ENCODE measurements at regions not wholly inside any gene's neighbourhood (a gene's known extent, or its start where the extent isn't known, plus 50 kb on each side); places are given as distances from the start of the nearest gene placed in this dataset.

DNA sequence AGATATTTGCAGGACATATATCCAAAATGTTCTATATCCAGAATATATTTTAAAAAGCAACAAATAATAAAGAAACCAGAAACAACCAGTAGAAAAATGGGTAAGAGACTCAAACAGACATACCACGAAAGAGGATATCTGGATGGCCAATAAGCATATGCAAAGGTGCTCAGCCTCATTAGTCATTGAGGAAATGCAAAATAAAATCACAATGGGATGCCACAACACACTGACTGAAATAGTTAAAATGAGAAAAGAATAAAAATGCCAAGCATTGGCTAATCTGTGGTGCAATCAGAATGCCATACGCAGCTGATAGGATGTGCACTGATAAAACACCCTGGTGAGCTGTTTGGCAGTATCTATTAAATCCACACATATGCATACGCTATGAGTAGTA lies 265.8 kb upstream of the ANKH start:
- WGBS, 2 experiments (ENCODE audit: extremely low coverage in 2 of 2, insufficient read length in 1 of 2), result 80% methylated on average over 1 of the region's 3 CpGs; no CpG with 5 or more reads in 1 of the 2 experiments
- H3K9me3 ChIP-seq (ENCODE audit: control insufficient read depth, insufficient read depth, low read length), result no peaks in the 10 kb centered on the region
- no peak for TF ChIP-seq RFX5 (IDR thresholded peaks at IDR 0.05; ENCODE audit: low read depth, low read length)
- TF ChIP-seq, protein P1, sequence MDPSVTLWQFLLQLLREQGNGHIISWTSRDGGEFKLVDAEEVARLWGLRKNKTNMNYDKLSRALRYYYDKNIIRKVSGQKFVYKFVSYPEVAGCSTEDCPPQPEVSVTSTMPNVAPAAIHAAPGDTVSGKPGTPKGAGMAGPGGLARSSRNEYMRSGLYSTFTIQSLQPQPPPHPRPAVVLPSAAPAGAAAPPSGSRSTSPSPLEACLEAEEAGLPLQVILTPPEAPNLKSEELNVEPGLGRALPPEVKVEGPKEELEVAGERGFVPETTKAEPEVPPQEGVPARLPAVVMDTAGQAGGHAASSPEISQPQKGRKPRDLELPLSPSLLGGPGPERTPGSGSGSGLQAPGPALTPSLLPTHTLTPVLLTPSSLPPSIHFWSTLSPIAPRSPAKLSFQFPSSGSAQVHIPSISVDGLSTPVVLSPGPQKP (IDR thresholded peaks at IDR 0.05; ENCODE audit: borderline replicate concordance, low read depth, low read length), result no peak
- TF ChIP-seq MXI1 (IDR thresholded peaks at IDR 0.05; ENCODE audit: borderline replicate concordance, low read depth, low read length), result no peak
- no peak for TF ChIP-seq MAFK (IDR thresholded peaks at IDR 0.05; ENCODE audit: low read depth, low read length)
- TF ChIP-seq, protein P2, sequence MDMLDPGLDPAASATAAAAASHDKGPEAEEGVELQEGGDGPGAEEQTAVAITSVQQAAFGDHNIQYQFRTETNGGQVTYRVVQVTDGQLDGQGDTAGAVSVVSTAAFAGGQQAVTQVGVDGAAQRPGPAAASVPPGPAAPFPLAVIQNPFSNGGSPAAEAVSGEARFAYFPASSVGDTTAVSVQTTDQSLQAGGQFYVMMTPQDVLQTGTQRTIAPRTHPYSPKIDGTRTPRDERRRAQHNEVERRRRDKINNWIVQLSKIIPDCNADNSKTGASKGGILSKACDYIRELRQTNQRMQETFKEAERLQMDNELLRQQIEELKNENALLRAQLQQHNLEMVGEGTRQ (IDR thresholded peaks at IDR 0.05; ENCODE audit: low read depth, low read length), result no peak
- no peak for TF ChIP-seq CHD1 (IDR thresholded peaks at IDR 0.05; ENCODE audit: low read depth, low read length)
- no peak for TF ChIP-seq RCOR1 (IDR thresholded peaks at IDR 0.05; ENCODE audit: insufficient replicate concordance, low read length)
- no peak for TF ChIP-seq SMC3 (IDR thresholded peaks at IDR 0.05; ENCODE audit: low read depth, low read length)
- no peak for TF ChIP-seq CEBPB (IDR thresholded peaks at IDR 0.05; ENCODE audit: low read depth, low read length)
- no peak for TF ChIP-seq RAD21 (IDR thresholded peaks at IDR 0.05; ENCODE audit: low read length)
- TF ChIP-seq POLR2A (IDR thresholded peaks at IDR 0.05; ENCODE audit: low read depth, low read length), result no peak
- TF ChIP-seq BHLHE40 (IDR thresholded peaks at IDR 0.05; ENCODE audit: low read depth, low read length), result no peak
- TF ChIP-seq FOS (IDR thresholded peaks at IDR 0.05; ENCODE audit: low read depth, low read length), result no peak
- no peak for TF ChIP-seq MAZ (IDR thresholded peaks at IDR 0.05; ENCODE audit: borderline replicate concordance, low read depth, low read length)
- no peak for TF ChIP-seq NFE2L2 (IDR thresholded peaks at IDR 0.05; ENCODE audit: low read depth, low read length)
- TF ChIP-seq, protein P3, sequence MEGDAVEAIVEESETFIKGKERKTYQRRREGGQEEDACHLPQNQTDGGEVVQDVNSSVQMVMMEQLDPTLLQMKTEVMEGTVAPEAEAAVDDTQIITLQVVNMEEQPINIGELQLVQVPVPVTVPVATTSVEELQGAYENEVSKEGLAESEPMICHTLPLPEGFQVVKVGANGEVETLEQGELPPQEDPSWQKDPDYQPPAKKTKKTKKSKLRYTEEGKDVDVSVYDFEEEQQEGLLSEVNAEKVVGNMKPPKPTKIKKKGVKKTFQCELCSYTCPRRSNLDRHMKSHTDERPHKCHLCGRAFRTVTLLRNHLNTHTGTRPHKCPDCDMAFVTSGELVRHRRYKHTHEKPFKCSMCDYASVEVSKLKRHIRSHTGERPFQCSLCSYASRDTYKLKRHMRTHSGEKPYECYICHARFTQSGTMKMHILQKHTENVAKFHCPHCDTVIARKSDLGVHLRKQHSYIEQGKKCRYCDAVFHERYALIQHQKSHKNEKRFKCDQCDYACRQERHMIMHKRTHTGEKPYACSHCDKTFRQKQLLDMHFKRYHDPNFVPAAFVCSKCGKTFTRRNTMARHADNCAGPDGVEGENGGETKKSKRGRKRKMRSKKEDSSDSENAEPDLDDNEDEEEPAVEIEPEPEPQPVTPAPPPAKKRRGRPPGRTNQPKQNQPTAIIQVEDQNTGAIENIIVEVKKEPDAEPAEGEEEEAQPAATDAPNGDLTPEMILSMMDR (conservative IDR thresholded peaks at IDR 0.05; ENCODE audit: low read depth, low read length), result no peak
- H2AK9ac ChIP-seq (replicated peaks; ENCODE audit: low read depth, low read length, poor library complexity), result no peak overlapping the region
- DNase-seq (no peak), ATAC-seq (ENCODE audit: low read depth) (no peak)
- BruUV-seq (replicated peaks), result no TSS peak
- H3K23ac ChIP-seq (ENCODE audit: low read depth, low read length), result no peak overlapping the region
- H4K8ac ChIP-seq (ENCODE audit: low read depth in 2 of 2, low read length in 2 of 2), result no peak overlapping the region
- no peak overlapping the region for H2BK15ac ChIP-seq (ENCODE audit: low read depth, low read length)
- H3K4ac ChIP-seq (ENCODE audit: low read depth, low read length), result no peak overlapping the region
- H3K14ac ChIP-seq (replicated peaks; ENCODE audit: low read depth, low read length), result no peak overlapping the region
- H3K9ac ChIP-seq (ENCODE audit: low read depth, low read length), result no peak overlapping the region
- no peak overlapping the region for H3K56ac ChIP-seq (ENCODE audit: extremely low read depth, insufficient read depth, low read length)
- no peaks in the 10 kb centered on the region for H3K79me1 ChIP-seq (ENCODE audit: low read depth in 1 of 2, low read length in 2 of 2)
- dilution Hi-C loops (cut with HindIII; ENCODE audit: low sequenced_read_pairs, unreplicated experiment), result no loop called here
- intact Hi-C loops (cut with micrococcal nuclease), result no loop called here
- no peak overlapping the region for H2AFZ ChIP-seq (replicated peaks; ENCODE audit: low read length, poor library complexity)
- no peak overlapping the region for H2BK120ac ChIP-seq (ENCODE audit: low read depth, low read length)
- no peaks in the 10 kb centered on the region for H3K36me3 ChIP-seq (ENCODE audit: control insufficient read depth, insufficient read depth, low read length)
- no peaks in the 10 kb centered on the region for H3K9me1 ChIP-seq (ENCODE audit: insufficient read depth, low read length)
- H3K4me2 ChIP-seq (ENCODE audit: low read depth, low read length), result no peak overlapping the region
- no peak overlapping the region for H2AK5ac ChIP-seq (ENCODE audit: low read depth, low read length)
- no peak overlapping the region for H3K18ac ChIP-seq (ENCODE audit: low read depth, low read length)
- no peak overlapping the region for H4K5ac ChIP-seq (ENCODE audit: low read depth, low read length)
- H2BK5ac ChIP-seq (ENCODE audit: low read depth, low read length, poor library complexity, severe bottlenecking), result no peak overlapping the region
- H3K4me3 ChIP-seq (ENCODE audit: insufficient read depth, low read depth, low read length), result no peak overlapping the region
- no peaks in the 10 kb centered on the region for H4K20me1 ChIP-seq (ENCODE audit: insufficient read depth, low read length)
- POLR2A ChIA-PET (ENCODE audit: unreplicated experiment), result no interaction called here
- peaks cover 6% of the 10 kb centered on the region for H3K27me3 ChIP-seq (ENCODE audit: control insufficient read depth, insufficient read depth, low read length)
- no peak overlapping the region for H2BK20ac ChIP-seq (ENCODE audit: low read depth, low read length)
- H4K91ac ChIP-seq (ENCODE audit: insufficient read depth, low read depth, low read length), result no peak overlapping the region
- CTCF ChIA-PET, result no interaction called here
- H3K27ac ChIP-seq (ENCODE audit: insufficient read depth, low read length), result no peak overlapping the region
- H3K4me1 ChIP-seq (ENCODE audit: control insufficient read depth, insufficient read depth, low read length), result no peaks in the 10 kb centered on the region
- in situ Hi-C loops (cut with MboI; ENCODE audit: low sequenced_read_pairs), result no loop called here

Data from IMR-90 (cell line).